ENCODE measurements at regions not wholly inside any gene's neighbourhood (a gene's known extent, or its start where the extent isn't known, plus 50 kb on each side); places are given as distances from the start of the nearest gene placed in this dataset.

- no peak for DNase-seq
Observed at GRCh38 chrX:131779741-131780140, 235.9 kb downstream of the OR13H1 start.

DNA sequence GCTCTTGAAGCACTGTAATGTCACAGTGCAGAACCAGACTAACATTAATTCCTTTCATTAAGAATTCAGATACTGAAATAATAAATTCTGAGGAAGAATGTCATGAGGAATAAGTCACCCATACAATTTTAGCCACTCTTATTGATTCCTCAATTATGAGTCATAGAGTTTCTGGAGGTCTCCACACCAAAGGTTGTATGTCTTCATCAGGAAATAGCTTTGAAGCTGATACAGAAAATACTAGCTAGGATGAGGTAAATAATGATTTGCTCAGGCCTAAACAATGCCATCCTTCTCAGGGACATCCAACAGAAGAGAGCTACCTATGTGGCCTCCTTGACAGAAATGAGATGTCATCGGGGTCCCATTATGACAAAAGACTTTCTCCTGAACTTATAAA is 238.8 kb downstream of the OR13H1 start:
- no peak for DNase-seq

DNA sequence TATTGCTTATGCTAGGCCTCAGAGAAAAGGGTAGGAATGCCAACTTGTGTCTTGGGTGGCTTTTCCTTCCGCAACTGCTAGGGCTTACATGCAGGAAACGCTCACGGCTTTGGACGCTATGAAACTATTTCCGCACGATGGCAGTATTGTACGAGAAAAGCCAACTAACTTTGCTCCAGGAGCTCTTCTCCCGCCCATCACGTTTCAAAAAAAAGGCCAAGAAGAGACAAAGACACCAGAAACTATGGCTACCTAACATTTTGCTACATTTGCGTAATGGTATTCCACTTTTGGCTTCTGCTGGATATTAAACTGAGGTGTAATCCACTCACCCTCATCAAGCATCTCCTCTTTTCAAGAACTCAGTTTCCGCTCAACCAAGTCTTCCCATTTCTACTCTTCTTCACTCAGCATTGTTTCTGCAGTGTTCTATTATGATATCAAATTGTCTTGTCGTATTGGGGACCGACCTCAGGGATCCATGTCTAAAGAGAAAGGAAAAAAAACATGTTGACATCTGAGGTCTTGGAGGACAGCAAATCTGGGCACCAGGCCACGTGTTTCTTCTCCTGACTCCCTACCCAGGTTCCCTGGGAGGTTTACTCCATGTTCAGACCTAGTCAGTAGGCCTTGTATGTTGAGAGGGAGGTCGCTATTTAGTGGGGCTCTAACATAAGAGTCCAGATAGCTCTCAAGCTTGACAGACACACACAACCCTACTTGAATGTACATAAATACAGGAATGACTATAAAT is 239.4 kb upstream of the STK26 start:
- DNase-seq: no peak

DNA sequence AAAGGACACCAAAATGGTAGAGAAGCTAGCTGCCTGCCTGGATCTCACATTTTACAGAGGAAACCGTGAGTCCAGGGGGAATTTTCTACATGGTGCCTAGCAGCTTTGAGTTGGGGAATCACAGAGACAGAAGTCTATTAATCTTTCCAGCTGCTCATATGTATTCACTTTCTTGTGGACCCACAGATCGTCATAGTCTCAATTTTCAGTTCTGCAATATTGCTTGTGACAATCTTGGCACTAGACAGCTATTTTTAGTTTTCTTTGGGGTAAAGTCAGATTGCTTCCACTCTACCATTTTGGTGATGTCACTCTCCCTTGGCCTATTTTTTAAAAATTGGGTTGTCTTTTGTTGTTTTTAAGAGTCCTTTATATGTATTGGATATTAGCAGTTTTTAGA is 233.4 kb upstream of the STK26 start:
- DNase-seq: no peak

DNA sequence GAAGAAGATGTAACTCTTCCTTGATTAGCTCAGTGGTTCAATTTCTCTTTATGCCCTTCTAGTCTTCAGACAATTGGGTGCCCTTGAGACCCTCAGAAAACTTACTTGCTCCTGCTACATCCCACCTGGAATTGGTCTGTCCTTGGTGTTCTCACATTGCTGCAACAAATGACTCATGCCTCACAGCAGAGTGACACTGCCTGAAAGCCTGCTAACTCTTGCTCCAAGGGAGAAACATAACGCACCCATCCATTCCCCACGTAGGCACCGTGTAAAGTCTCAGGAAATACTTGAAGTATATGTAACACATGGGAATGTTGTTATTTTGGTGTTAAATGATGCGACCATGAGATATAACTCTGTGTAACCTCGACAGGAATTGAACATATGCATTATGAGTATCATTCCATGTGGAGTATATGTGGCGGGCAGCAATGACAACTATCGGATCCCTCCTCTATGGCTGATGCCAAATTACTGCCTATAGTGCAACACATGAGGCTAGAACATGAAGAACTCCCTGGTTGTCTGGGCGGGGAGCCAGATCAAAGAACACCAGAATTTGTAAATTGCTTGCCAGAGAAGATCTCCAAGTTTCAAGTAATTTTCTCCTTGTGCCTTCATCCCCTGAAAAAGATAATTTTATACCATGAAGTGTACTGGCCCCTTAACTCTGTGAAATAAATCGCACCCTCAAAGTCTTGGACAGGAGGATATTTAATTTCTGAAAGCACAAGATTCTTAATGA is 231.3 kb upstream of the STK26 start:
- no peak for DNase-seq

GRCh38 chrX:131792356-131792749 is 230.7 kb upstream of the STK26 start:
- DNase-seq: no peak

DNA sequence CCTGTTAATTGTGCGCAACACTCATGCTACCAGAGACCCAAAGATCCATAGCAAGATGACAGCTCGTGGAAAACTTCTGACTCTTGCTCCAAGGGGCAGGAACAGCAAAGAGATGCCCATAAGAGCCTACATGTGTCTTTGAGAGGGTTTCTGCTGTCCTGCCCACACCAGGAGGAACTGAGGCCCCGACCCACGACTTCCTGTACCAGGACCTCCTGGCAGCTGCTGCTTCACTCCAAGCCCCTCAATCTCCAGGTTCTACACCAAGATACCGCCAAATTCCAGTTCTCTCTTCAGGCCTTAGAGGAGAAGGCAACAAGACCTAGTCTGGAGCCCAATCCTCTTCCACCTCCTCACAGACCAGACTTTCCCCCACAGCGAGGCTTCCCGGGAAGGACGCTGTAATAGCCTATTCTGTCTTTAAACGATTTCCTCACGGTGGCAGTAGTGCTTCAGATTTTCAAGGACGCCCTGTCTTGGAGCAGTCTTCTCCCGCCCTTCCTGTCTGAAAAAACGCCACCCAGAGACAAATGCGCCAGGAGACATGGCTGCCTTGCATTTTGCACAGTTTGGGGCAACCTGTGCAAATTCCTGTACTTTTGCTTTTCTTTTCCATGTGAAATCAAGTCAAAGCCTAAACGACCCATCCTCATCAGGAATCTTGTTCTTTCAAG is 230.2 kb upstream of the STK26 start:
- no peak for DNase-seq

DNA sequence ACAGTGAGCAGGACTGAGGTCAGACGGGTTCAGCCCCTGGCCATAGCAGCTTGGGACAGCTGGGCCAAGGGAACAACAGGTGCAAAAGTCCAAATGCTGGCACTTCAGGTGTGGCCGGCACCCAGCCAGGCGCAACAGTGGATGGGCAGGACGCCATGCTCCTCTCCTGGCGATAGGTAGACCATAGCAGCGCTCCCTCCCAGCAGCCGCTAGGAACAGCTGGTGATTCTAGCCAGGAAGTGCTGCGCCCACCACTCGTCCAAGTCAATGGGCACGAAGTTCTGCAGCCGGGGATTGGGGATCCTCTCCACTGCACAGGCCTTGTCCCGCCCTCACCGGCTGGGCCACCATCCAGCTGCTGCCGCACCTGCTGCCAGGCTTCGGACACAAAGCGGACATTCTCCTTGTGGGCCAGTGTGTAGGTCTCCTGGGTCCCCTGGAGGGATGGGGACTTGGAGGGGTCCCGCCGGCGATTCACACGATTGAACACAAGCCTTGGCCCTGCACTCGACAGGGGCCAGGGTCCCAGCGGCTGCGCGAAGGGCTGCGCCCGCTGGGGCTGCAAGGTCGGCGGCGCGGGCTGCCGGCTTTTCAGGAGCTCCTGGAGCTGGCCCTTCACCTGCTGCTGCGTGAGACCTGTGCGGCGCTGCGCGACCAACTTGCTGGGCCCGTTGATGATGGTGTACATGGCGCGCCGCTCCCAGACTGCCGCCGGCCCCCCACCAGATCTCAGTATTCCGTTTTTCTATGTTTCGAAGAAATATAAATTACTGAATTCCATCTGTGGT is 227.5 kb upstream of the STK26 start:
- DNase-seq: no peak

- no peak for DNase-seq
Observed at GRCh38 chrX:131801066-131801465, 222.0 kb upstream of the STK26 start.

- no peak for DNase-seq
Observed at GRCh38 chrX:131801911-131802310, 221.2 kb upstream of the STK26 start.

- DNase-seq: no peak
Observed at GRCh38 chrX:131802836-131803626, 220.1 kb upstream of the STK26 start.

- DNase-seq: peak; percentile 87
Observed at GRCh38 chrX:131812847-131813825, 210.0 kb upstream of the STK26 start.

DNA sequence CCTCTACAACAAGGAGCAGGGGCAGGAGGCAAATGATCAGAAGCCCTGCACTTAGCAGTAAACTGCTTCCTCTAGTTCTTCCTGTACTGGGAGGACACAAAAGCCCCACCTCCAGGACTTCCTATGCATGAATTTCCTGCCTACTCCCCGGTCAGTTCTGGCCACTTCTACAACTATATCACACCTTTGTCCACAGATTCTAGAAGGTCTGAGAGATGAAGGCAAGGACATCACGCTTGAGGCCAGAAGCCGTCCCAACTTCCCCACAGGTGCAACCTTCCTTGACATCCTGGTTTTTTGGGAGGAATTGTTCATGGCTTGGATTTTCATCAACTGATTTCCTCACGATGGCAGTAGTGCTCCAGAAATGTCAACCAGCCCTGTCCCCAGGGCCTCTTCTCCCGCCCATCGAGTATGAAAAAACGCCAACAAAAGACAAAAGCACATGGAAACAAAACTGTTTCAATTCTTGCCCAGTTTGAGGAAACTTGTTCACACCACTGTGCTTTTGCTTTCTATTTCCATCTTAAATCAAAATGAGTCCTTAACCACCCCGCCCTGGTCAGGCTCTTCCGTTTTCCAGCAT is 206.5 kb upstream of the STK26 start:
- DNase-seq: peak; percentile 92

GRCh38 chrX:131818297-131818936 is 204.7 kb upstream of the STK26 start:
- DNase-seq: peak; percentile 66

- peak; percentile 36 for DNase-seq
Observed at GRCh38 chrX:131821945-131822622, 201.0 kb upstream of the STK26 start.

DNA sequence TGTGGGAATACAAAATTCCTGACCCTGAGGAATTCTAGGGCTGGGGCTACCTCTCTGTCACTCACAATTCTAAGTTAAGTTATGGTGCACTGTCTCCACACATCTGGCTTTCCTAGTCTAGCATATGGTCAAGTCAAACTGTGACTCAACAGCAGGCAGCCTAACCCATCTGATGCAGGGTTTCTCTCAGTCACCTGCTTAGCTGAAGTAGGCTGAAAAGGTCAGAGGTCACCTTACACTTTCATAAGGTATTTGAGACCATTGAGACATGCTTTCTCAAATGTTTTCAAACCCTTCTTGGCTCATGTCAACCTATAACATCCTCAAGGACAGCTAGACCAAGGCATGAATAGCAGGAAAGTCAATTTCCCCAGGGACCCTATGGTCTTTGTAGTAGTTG is 196.5 kb upstream of the STK26 start:
- no peak for DNase-seq

DNA sequence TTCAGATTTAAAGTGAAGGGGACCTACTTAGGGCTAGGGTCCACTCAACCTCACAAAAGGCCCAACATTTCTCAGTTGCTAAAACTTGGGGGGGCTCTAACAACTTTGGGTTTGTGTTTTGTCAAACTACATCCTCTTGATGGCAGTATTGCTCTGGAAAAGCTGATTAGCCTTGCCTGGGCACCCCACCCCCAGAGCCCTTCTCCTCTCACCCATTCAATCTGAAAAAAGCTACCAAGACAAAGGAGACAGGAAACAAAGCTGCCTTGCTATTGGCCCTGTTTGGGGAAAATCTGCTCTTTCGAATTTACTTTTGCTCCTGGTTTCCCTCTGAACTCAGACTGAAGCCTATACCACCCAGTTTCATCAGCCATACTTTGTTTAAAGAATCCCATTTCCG is 195.2 kb upstream of the STK26 start:
- DNase-seq: peak; percentile 39

DNA sequence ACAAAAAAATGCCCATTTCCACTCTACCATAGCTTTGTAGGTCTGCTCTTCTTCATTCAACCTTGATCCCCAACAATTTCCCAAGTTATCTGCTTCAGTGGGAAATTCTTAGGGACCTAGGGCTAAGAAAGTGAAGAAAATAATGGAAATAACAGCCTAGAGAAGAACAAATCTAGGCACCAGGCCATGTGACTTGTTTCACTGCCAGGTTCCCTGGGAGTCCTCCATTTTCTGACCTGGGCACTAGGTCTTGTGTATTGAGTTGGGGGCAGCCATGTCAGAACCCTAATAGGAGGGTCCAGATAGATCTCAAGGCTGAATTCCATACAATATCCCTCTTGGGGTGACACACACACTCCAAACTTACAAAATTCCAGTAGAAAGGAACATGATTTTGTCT is 194.6 kb upstream of the STK26 start:
- no peak for DNase-seq

DNA sequence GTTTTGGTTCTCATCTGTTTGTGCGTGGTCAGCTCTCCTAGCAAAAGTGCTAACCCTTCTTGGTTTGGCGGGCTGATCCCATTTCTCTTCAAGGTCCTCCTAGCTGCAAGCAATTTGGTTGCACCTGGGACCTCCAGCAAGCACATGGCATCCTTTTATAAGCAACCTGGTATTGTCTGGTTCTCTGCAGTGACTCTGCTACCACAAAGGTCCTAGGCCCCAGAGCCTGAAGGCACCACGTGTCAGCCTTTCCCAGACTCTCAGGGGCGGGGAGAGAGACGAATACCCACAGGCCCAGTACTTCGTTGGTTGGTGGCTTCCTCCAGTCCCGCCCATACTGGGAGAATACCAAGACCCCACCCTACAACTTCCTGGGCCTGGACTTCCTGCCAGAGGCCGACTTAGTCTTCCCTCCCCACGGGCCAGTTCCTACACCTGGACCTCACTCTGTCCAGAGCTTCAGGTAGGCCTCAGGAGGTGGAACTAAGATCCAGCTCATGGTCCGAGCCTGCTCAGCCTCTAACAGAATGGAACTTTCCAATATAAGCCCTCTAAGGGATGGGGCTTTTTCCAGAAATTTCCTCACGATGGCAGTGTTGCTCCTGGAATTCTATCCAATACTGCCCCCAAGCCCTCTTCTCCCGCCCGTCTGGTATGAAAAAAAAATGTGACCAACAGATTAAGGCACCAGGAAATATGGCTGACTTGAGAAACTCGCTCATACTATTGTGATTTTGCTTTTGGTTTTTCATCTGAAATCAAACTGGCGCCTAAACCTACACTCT is 192.5 kb upstream of the STK26 start:
- peak; percentile 85 for DNase-seq

Data from suppressor macrophage treated with lipopolysaccharide for 4 hours (primary cell).